HG03558 (cell line): ENCODE measurements at regions not wholly inside any gene's neighbourhood (a gene's known extent, or its start where the extent isn't known, plus 50 kb on each side); places are given as distances from the start of the nearest gene placed in this dataset.

Source experiments
- ATAC-seq: cut with Tn5 transposase; IDR thresholded peaks from one replicate; pipeline ENCODE4 v1.9.1; 2021; ENCODE audit warnings: moderate number of reproducible peaks; ENCODE audit not compliant: unreplicated experiment; ENCODE audit errors: extremely low read depth

DNA sequence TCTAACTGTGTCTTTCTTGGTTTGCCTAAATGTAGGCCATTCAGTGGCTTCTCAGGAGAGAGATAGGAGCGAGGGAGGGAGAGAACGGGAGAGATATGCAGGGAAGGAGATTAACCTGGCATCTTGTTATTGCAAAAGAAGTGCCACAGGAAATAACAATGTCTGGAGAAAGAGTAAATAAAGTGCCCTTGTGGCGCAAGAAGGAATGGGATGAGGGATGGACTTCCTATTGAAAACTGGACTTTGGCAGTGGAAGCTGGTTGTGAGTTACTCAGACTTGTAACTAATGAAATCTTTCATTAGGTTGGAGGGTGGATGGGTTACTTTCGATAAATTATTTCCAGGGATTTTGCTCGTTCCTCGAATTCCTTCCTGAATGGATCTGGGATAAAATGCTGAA lies 136.1 kb downstream of the LACC1 start:
- no peak for ATAC-seq

DNA sequence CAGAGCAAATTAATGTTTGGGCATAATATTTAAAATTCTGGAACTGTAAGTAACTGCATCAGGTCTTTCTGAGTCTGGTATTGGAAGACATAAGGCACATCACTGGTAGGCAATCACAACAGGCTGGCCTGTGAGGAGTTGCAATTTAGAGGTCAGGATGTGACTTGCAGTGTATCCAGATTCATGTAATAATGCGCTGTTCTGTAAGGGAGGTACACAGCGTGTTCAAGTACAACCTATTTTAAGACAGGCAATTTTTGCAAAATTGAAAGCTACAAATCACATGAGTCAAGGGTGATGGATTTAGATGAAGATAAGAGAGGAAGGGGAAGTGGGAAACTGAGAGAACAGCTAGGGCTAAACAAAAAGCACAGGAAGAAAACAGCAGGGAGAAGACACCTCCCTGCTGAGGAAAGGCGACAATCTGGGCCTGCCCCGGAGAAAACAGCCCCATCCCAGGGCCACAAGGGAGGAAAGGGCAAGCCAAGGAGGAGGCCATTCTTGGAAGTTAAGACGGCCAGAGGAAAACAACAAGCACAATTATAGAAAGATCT lies 138.1 kb downstream of the LACC1 start:
- ATAC-seq, result no peak

DNA sequence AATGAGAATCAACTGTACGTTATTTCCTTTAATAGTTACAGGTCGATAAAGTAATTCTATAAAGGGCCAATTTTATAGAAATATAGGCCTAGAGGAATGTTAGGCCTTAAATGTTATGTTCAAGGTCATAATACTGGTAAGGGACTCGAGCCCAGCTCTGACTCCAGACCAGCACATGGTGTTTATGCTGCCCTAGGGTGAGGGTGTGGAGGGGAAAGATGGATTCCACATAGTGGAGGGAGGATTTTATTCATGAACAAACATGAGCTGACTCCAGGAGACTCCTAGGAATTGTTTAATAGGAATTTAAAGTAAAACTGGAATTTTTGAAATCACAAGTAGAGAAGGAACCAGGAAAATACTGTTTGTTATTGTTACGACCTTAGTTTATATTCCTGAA lies 139.9 kb downstream of the LACC1 start:
- no peak for ATAC-seq

DNA sequence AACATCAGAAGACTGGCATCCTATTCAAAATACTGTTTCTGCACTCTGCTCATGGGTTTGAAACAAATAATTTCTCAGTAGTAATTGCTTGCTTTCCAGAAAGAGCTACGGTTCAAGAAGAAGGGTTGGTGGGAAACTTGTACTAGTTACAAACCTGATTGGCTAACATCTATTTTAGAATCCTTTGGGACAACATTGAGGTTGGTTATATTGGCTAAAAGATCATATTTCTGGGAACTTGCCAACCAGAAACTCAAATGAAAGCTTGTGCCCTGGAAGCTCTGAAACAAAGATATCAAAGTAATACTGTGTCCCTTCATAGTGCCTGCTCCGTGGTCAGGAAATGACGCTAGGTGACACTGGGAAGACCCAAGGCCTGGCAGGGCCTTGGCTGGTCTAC lies 141.7 kb downstream of the LACC1 start:
- ATAC-seq, result no peak

- no peak for ATAC-seq
These were observed 142.5 kb downstream of the LACC1 start for GRCh38 chr13:44022196-44022595.

DNA sequence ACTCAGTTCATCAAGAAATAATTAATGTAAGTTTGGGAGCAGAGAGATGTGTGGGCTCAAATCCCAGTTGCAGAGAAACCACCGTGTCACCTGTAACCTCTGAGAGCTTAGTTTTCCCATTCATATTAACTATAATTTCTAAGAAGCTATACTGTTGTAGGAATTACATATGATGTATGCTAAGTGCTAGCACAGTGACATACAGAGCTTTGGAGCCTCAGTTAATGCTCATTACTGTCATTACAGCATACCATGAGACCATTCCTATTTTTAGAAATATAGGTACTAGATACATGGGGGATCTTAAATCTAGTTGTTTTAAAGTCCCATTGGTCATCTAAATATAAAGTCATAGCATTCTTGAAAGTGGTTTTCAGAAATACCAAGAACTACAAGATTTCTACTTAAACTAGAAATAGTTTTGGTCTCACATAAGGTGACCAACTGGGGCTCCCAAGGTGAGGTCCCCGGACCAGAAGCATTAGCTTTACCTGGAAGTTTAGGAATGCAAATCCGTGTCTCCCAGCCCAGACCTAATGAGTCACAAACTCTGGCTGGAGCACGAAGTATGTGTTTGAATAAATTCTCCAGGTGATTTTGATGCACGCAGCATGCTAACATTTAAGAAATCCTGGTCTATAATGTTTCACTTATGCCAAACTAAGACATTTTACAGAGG lies 144.6 kb downstream of the LACC1 start:
- ATAC-seq, result no peak

DNA sequence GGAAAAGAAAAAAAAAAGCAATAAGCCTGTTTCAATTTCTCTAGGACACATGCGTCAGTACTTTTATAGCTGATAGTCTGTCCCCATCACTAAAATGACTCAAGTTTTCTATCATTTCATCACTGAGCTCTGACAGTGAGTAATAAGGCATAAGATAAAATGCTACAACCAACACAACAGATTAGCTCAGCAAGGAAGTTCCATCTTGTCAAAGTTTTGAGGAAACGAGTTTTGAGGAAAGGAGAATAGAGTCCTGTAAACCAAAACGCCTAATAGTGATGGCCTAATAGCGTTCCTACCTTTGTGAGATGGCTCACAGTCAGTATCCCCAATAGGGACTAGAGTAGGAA lies 145.1 kb downstream of the LACC1 start:
- no peak for ATAC-seq

DNA sequence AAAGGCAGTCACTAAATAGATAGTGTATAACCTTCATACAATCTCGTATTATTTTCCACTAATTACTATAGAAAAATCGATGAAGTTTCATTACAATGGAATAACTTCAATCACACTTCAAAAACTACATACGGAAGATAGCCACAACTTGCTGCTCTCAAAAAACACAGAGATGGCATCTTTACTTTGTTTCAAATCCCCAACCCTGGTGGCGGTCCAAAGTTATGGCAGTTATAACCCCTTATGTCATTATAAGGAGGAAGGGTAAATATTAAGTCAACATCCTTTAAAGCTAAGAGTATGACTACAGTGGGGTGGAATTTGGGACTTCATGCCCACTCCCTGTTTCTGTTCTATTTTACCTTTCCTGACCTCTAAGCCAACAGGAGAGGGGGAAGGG lies 146.5 kb downstream of the LACC1 start:
- no peak for ATAC-seq

DNA sequence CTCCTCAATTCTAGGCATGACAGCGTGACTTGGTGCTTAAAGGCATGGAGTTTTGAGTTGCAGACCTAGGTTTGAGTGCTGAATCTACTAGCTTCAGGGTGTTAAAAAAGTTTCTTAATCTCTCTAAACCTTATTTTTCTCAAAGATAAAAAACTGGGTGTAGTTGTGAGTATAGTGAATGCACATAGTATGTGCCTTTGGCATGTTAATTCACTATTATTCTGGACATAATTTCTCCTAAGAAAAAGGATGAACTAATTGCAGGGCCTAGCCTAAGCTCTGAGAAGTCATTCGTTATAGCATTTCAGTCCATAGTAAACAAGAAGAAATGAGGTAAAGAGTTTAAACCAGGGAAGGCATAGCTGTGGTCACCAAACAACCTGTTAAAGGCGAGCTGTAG lies 149.0 kb downstream of the LACC1 start:
- no peak for ATAC-seq

DNA sequence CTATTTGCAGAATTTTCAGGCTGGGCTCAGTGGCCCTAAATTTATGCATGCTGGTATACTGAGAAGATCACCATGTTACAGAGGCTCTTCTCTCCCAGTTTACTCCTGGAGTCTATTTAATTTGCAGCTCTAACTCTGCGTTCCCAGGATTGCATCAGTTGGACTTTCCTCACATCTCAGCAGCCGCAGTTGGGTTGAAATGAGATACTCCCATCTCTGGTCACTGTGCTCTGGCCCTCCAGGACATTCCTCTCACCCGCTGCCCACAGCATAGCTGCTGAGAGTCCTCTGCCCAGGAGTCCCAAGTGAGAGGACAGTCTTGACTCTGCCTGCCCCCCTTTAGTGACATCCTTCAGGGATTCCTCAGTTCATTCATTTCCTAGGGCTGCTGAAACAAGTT lies 150.9 kb downstream of the LACC1 start:
- no peak for ATAC-seq

DNA sequence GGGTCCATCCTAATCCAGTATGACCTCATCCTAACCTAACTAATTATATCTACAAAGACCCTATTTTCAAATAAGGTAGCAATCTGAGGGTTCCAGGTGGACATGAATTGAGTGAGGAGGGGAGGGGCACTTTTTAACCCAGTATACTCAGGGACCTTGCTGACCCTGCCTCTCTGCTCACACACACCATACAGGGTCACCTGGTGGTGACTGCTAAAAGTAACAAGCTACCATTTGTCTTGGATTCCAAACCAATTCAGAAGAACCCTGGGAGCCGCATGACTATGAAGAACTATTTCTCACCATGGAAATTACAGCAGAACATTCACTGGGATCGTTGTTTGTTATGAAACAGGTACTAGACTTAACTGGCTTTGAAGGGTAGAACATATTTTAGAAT lies 151.9 kb downstream of the LACC1 start:
- no peak for ATAC-seq

- no peak for ATAC-seq
These were observed 153.1 kb downstream of the LACC1 start for GRCh38 chr13:44032802-44033201.

DNA sequence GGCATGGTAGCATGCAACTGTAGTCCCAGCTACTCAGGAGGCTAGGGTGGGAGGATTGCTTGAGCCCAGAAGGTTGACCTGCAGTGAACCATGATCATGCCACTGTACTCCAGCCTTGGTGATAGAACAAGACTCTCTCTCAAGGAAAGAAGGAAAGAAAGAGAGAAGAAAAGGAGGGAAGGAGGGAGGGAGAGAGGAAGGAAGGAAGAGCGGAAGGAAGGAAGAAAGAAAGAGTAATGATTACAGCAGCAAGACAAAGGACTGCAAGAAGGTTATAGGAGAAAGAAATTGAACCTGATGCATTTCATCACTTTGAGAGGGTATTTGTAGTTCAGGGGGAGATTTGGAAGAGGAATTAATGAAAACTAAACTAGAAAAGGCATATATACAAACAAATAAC lies 155.7 kb downstream of the LACC1 start:
- no peak for ATAC-seq

DNA sequence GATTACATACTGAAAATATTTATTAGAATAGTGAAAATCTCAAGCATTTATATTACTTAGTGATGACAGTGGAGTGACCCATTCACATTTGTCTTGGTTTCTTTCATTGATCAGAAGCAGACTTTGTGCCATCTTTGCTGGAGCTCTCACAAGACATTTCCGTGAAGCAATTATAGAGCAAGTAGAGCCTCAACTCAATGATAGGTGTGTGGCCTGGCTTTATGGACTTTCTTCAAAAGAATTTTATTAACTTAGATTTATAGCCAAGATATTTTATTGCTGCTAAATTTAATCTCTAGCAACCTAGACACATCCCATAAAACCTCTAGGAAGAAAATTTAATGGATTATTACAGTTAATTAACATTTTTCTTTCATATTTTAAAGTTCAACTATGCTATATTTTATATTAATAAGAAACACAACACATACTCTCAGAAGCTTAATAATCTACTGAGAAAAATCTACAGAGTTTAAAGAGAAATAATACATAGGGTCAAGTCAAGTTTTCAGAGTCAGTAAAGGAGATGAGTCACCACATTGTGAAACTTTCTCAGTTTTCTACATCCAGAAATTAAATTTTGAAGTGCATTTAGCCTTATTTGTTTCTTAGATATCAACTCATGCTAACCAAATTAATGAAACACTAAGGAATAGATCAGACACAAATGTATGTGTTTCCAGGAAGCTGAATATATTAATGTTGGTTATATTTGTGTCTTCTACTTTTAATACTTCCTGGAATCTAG lies 160.5 kb downstream of the LACC1 start:
- no peak for ATAC-seq

GRCh38 chr13:44040818-44041100 lies 161.1 kb downstream of the LACC1 start:
- ATAC-seq, result no peak

DNA sequence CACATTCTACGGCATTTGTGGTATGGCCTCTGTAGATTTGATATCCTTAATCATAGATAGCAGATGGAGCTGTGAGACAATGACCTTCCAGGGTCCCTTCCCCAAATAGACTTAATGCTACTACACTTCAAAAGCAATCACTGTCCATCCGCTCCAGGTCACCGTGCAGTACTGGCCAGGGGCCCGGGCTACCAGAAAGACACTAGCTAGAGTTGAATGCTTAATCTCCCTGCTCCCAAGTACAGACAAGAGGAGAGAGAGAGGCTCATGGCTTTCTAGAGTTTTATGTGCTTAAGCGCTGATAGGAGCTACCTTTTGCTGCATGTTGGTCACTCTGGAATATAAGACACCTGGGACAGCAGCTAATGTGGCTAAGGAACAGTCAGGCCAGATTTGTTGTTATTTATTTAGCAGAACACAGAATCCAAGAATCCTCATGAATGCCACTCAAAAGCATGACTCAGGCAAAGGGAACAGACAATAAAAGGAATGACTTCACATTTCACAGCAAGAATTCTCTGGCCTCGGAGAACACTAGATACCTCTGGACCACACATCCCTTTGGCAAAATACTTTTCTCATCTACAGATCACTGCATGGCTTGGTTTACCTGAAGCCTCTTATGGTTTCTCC lies 165.0 kb downstream of the LACC1 start:
- ATAC-seq, result no peak

- no peak for ATAC-seq
These were observed 165.5 kb downstream of the LACC1 start for GRCh38 chr13:44045180-44045562.

DNA sequence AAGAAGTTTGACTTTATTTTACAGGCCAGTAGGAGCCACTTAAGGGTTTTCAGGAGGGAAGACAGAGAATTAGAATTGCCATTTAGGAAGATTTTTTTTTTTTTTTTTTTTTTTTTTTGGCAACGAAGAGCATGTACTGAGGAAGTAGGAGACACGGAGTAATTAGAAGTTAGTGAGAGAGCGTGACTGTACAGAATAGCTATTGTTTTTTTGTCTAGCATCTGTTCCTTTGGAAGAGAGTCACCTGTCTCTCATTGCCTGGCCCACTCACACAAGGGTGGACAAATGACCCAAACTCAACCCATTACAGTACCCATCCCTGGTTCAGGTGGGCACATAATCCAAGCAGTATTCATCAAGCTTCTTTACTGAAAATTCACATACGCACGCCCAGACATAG lies 166.7 kb downstream of the LACC1 start:
- ATAC-seq, result no peak

DNA sequence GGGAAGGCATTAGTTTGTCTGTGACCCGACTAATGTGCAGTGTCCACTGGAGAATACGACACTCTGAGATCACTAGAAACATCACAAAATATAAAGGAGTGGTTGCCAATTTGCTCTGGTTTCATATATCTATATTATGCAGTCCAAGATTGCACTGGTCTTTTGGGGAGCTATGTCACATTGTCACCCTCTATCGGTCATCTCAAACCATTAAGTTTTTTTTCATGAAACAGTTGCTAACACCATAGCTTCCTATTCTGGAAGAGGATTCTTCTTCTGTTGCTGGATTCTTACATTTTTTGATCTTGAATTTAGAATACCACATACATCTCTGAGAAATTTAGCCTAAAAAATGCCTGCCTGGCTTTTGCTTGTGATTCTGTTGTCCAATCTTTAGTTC lies 168.6 kb downstream of the LACC1 start:
- no peak for ATAC-seq

DNA sequence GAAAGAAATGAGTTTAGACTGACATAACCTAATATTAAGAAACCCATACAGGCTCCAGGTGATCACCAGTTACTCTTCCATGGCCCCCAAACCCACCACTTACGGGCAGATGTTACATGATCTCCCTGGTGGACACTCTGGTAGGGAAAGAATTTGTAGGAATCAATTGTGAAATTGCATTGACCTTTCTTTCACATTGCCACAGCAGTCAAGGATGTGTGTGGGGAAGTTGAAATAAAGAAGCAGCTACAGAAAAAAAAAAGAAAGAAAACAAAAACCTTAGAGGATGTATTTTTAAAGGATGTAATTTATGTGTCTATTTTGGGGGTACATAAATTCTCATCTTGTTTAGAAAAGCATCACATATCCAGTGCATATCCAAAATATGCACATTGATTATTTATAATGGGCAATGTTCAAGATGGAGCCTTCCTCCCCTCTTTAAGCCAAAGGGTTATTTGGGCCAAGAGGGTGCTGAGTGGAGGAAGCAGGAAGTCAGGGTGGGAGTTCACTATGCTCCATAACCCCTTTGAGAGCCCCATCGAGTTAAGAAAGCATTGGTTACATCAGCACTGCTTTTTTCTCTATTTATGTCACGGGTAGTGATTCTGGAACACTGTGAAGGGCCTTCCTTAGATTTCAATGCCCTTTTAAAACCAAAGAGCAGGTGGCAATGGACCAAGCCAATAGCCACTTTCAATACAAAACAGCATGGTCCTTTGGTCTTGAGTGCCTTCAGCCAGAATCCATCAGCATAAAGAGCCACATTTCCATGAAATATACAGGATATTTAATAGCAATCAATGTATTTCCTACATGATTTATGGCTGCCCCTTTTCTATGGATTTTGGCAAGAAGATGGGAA lies 169.6 kb downstream of the LACC1 start:
- no peak for ATAC-seq
